ENCODE measurements at regions not wholly inside any gene's neighbourhood (a gene's known extent, or its start where the extent isn't known, plus 50 kb on each side); places are given as distances from the start of the nearest gene placed in this dataset.

DNA sequence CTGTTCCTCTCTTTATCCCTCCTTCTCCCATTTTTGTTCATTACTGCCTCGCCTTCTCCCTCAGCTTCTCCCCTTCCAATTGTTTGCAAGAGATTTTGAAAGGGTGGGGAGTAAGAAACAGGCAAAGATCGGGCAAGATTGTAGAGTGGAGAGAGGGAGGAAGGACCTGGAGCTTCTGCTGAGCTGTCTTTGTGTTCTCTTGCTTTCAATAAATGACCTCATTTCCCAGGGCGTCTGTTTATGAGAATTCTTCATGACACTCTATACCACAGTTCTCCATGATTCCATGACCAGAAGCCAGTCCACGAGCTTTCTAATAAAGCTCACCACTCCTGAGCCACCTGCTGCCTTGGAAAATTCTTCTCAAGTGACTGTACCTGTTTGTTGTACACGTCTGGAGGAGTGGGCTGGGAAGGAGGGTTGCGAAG is 50.0 kb upstream of the PLEKHG1 start:
- Mint-ChIP-seq H3K36me3 (ENCODE audit: low read depth) (peaks cover 6% of the 10 kb centered on the region; the same call in 1 of the 2 replicates), H3K27ac (no peak overlapping the region), H3K4me3 (no peak overlapping the region), H3K4me1 (ENCODE audit: low read depth) (no peaks in the 10 kb centered on the region), H3K27me3 (ENCODE audit: insufficient read depth) (peaks cover 7% of the 10 kb centered on the region), H3K9me3 (peaks cover 23% of the 10 kb centered on the region)
- TF ChIP-seq, protein P1, sequence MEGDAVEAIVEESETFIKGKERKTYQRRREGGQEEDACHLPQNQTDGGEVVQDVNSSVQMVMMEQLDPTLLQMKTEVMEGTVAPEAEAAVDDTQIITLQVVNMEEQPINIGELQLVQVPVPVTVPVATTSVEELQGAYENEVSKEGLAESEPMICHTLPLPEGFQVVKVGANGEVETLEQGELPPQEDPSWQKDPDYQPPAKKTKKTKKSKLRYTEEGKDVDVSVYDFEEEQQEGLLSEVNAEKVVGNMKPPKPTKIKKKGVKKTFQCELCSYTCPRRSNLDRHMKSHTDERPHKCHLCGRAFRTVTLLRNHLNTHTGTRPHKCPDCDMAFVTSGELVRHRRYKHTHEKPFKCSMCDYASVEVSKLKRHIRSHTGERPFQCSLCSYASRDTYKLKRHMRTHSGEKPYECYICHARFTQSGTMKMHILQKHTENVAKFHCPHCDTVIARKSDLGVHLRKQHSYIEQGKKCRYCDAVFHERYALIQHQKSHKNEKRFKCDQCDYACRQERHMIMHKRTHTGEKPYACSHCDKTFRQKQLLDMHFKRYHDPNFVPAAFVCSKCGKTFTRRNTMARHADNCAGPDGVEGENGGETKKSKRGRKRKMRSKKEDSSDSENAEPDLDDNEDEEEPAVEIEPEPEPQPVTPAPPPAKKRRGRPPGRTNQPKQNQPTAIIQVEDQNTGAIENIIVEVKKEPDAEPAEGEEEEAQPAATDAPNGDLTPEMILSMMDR (IDR thresholded peaks at IDR 0.05): no peak
- no peak for DNase-seq
